SK-N-SH (cell line): ENCODE measurements at regions not wholly inside any gene's neighbourhood (a gene's known extent, or its start where the extent isn't known, plus 50 kb on each side); places are given as distances from the start of the nearest gene placed in this dataset.

Experiments
- CTCF ChIA-PET: fragments of 300-600, 350-600 bp; formaldehyde crosslinking; extraction: SDS; loops from one replicate; lab custom pipeline; 2021; lab: Yijun Ruan, JAX
- POLR2A ChIA-PET: fragments of 350-600 bp; sonication (Branson Sonifier 250); formaldehyde crosslinking; extraction: SDS; loops from one replicate; lab custom pipeline; 2020; ENCODE audit warnings: antibody characterized with exemption, inconsistent platforms; lab: Yijun Ruan, JAX
- DNase-seq: peaks from one replicate; pipeline ENCODE4 v3.0.0; 2012
- H2AFZ ChIP-seq: fragments of 200-600 bp; sonication (generic); 2 replicates; pipeline ENCODE4 v1.8.1; 2016; ENCODE audit warnings: antibody characterized with exemption, mild to moderate bottlenecking, low read depth
- H3F3A ChIP-seq: fragments of 200-600 bp; sonication (generic); replicated peaks from 2 replicates; pipeline ENCODE3; 2016; ENCODE audit warnings: antibody characterized with exemption, mild to moderate bottlenecking; ENCODE audit not compliant: insufficient read depth
- H3K27ac ChIP-seq, 2 experiments: fragments of 200-500 bp in 1 of 2; fragments of 200-600 bp in 1 of 2; sonication (Bioruptor generic) in 1 of 2; sonication (generic), shearing (Covaris generic) in 1 of 2; 2 replicates each; pipeline versions ENCODE4 v1.5.1 to v1.6.1; 2014 to 2016; ENCODE audit warnings: low read depth in 2 of 2, inconsistent platforms in 1 of 2, low read length in 1 of 2, mild to moderate bottlenecking in 1 of 2, mixed read lengths in 1 of 2
- H3K27me3 ChIP-seq: fragments of 200-600 bp; sonication (generic), shearing (Covaris generic); 2 replicates; pipeline ENCODE4 v1.6.1; 2016; ENCODE audit warnings: mixed run types; ENCODE audit not compliant: insufficient read depth
- H3K36me3 ChIP-seq, 2 experiments: fragments of 200-500 bp in 1 of 2; fragments of 200-600 bp in 1 of 2; sonication (Bioruptor generic) in 1 of 2; sonication (generic) in 1 of 2; replicated peaks in 1 of 2; 2 replicates each; pipeline versions ENCODE3 to v1.5.1; 2014 to 2016; ENCODE audit warnings: low read length in 1 of 2, mild to moderate bottlenecking in 1 of 2; ENCODE audit not compliant: insufficient read depth in 2 of 2, control insufficient read depth in 1 of 2
- H3K4me1 ChIP-seq, 2 experiments: fragments of 200-500 bp in 1 of 2; fragments of 200-600 bp in 1 of 2; sonication (Bioruptor generic) in 1 of 2; sonication (generic), shearing (Covaris generic) in 1 of 2; 2 replicates each; pipeline versions ENCODE4 v1.5.1 to v1.6.1; 2014 to 2016; ENCODE audit warnings: low read depth in 1 of 2, low read length in 1 of 2, mixed run types in 1 of 2; ENCODE audit not compliant: insufficient read depth in 2 of 2, control insufficient read depth in 1 of 2
- H3K4me2 ChIP-seq: fragments of 200-600 bp; sonication (generic), shearing (Covaris generic); 2 replicates; pipeline ENCODE4 v1.6.1; 2017; ENCODE audit warnings: mixed run types
- H3K4me3 ChIP-seq, 2 experiments: fragments of 200-500 bp in 1 of 2; fragments of 200-600 bp in 1 of 2; sonication (Bioruptor generic) in 1 of 2; sonication (generic), shearing (Covaris generic) in 1 of 2; 2 replicates each; pipeline versions ENCODE4 v1.5.1 to v1.8.1; 2014 to 2016; ENCODE audit warnings: low read depth in 2 of 2, inconsistent platforms in 1 of 2, low read length in 1 of 2, mild to moderate bottlenecking in 1 of 2, mixed read lengths in 1 of 2, moderate library complexity in 1 of 2
- H3K79me2 ChIP-seq: fragments of 200-600 bp; sonication (generic); 2 replicates; pipeline ENCODE4 v1.8.1; 2017; ENCODE audit warnings: mild to moderate bottlenecking; ENCODE audit not compliant: insufficient read depth
- H3K9ac ChIP-seq: fragments of 200-600 bp; sonication (generic); 2 replicates; pipeline ENCODE4 v1.6.1; 2017; ENCODE audit warnings: mixed run types
- H3K9me2 ChIP-seq: fragments of 200-600 bp; sonication (generic); 2 replicates; pipeline ENCODE4 v1.6.1; 2017; ENCODE audit warnings: mixed run types
- H3K9me3 ChIP-seq: fragments of 200-600 bp; sonication (generic); 2 replicates; pipeline ENCODE4 v1.6.1; 2017; ENCODE audit warnings: mixed run types, mild to moderate bottlenecking, moderate library complexity
- H4K20me1 ChIP-seq: fragments of 200-600 bp; sonication (generic); 2 replicates; pipeline ENCODE4 v1.6.1; 2017; ENCODE audit warnings: mild to moderate bottlenecking, mixed run types; ENCODE audit not compliant: insufficient read depth
- CHD2 ChIP-seq: fragments of 150-350 bp; IDR thresholded peaks from 2 replicates; pipeline ENCODE4 v1.6.1; 2018; ENCODE audit warnings: low read length; ENCODE audit not compliant: partially characterized antibody
- ELF1 ChIP-seq: IDR thresholded peaks from 2 replicates; pipeline ENCODE4 v1.4.0; 2012
- FOSL2 ChIP-seq: IDR thresholded peaks from 2 replicates; pipeline ENCODE4 v1.4.0; 2012; ENCODE audit warnings: low read depth, mild to moderate bottlenecking, moderate library complexity, borderline replicate concordance
- GABPA ChIP-seq: IDR thresholded peaks from 2 replicates; pipeline ENCODE4 v1.4.0; 2012; ENCODE audit warnings: low read depth, mild to moderate bottlenecking
- GATA2 ChIP-seq: sonication (generic); formaldehyde crosslinking; IDR thresholded peaks from 2 replicates; pipeline ENCODE4 v1.5.0; 2020; ENCODE audit warnings: mild to moderate bottlenecking, missing genetic modification reagents
- JUND ChIP-seq: IDR thresholded peaks from 2 replicates; pipeline ENCODE4 v1.4.0; 2012
- MEF2A ChIP-seq: IDR thresholded peaks from 2 replicates; pipeline ENCODE4 v1.4.0; 2012; ENCODE audit warnings: low read depth, borderline replicate concordance
- MXI1 ChIP-seq: IDR thresholded peaks from 2 replicates; pipeline ENCODE4 v1.6.1; 2012; ENCODE audit warnings: mild to moderate bottlenecking, low read depth, low read length, improper control_type of control experiment
- NRF1 ChIP-seq: IDR thresholded peaks from 2 replicates; pipeline ENCODE4 v1.6.1; 2012; ENCODE audit warnings: low read depth, mild to moderate bottlenecking, low read length
- RAD21 ChIP-seq: IDR thresholded peaks from 2 replicates; pipeline ENCODE4 v1.6.1; 2012; ENCODE audit warnings: mild to moderate bottlenecking, low read length
- RFX5 ChIP-seq: IDR thresholded peaks from 2 replicates; pipeline ENCODE4 v1.6.1; 2012; ENCODE audit warnings: mild to moderate bottlenecking, improper control_type of control experiment, low read length
- RXRA ChIP-seq: IDR thresholded peaks from 2 replicates; pipeline ENCODE4 v1.4.0; 2012; ENCODE audit warnings: low read depth, mild to moderate bottlenecking, borderline replicate concordance
- SMC3 ChIP-seq: IDR thresholded peaks from 2 replicates; pipeline ENCODE4 v1.6.1; 2012; ENCODE audit warnings: low read depth, low read length, improper control_type of control experiment
- TCF12 ChIP-seq: IDR thresholded peaks from 2 replicates; pipeline ENCODE4 v1.4.0; 2012
- USF1 ChIP-seq: IDR thresholded peaks from 2 replicates; pipeline ENCODE4 v1.4.0; 2012; ENCODE audit warnings: low read depth, borderline replicate concordance
- USF2 ChIP-seq: fragments of 150-350 bp; IDR thresholded peaks from 2 replicates; pipeline ENCODE4 v1.6.1; 2017; ENCODE audit warnings: antibody characterized with exemption, low read length, low read depth, borderline replicate concordance
- YY1 ChIP-seq: IDR thresholded peaks from 2 replicates; pipeline ENCODE4 v1.4.0; 2012; ENCODE audit warnings: low read depth, mild to moderate bottlenecking
- WGBS: methylation state at CpG from one replicate; pipeline ENCODE4 v1.1.6; 2017; ENCODE audit warnings: low lambda C conversion rate; 5-methylcytosine and 5-hydroxymethylcytosine counted together
- TF ChIP-seq, protein P1 (sequence below): IDR thresholded peaks from 2 replicates; pipeline ENCODE4 v1.4.0; 2012; ENCODE audit warnings: low read depth, borderline replicate concordance
- TF ChIP-seq, protein P2 (sequence below): fragments of 200-600 bp; sonication (generic); IDR thresholded peaks from 2 replicates; pipeline ENCODE4 v1.6.1; 2017; ENCODE audit warnings: antibody characterized with exemption, mild to moderate bottlenecking, moderate library complexity

- Histone ChIP-seq H4K20me1 (no peaks in the 10 kb centered on the region), H3K79me2 (no peaks in the 10 kb centered on the region), H3K4me2 (no peak overlapping the region), H3F3A (no peaks in the 10 kb centered on the region), H2AFZ (no peak overlapping the region), H3K9me2 (no peaks in the 10 kb centered on the region), H3K4me1 (no peaks in the 10 kb centered on the region), H3K27ac (no peak overlapping the region), H3K27me3 (no peaks in the 10 kb centered on the region; the same call in 1 of the 2 replicates), H3K4me3 (no peak overlapping the region), H3K36me3 (no peaks in the 10 kb centered on the region), H3K9ac (no peak overlapping the region), H3K9me3 (no peaks in the 10 kb centered on the region)
- WGBS = 55% methylated on average over 5 of the region's 5 CpGs
- DNase-seq = no peak
- ChIA-PET POLR2A (no interaction called here), CTCF (interaction anchor here (0.7 kb wide), 1 partner anchor 942 kb away, joined by 3 read pairs; no protein-coding TSS in a partner anchor)
- TF ChIP-seq USF2 (no peak), RFX5 (no peak), GABPA (no peak), TCF12 (no peak), SMC3 (no peak), NRF1 (no peak), MEF2A (no peak), RAD21 (no peak)
Measured at GRCh38 chr10:28744069-28744768, 66.9 kb downstream of the BAMBI start.

- H3K4me3 ChIP-seq = no peak overlapping the region
- H4K20me1 ChIP-seq = no peaks in the 10 kb centered on the region
- no peak overlapping the region for H2AFZ ChIP-seq
- no peak overlapping the region for H3K4me2 ChIP-seq
- 42% methylated on average over 3 of the region's 3 CpGs for WGBS
- no peak for DNase-seq
- no peaks in the 10 kb centered on the region; the same call in 1 of the 2 replicates for H3K27me3 ChIP-seq
- H3K9ac ChIP-seq = no peak overlapping the region
- no peaks in the 10 kb centered on the region for H3K79me2 ChIP-seq
- ChIA-PET CTCF (no interaction called here), POLR2A (no interaction called here)
- no peaks in the 10 kb centered on the region for H3K9me3 ChIP-seq
- TF ChIP-seq SMC3 (no peak), CHD2 (no peak), NRF1 (no peak), GATA2 (CRISPR knock-in tag) (no peak), RXRA (no peak), MXI1 (no peak), USF1 (no peak), FOSL2 (no peak), RFX5 (no peak), ELF1 (no peak), GABPA (no peak), JUND (no peak), YY1 (no peak)
- TF ChIP-seq, protein P1, sequence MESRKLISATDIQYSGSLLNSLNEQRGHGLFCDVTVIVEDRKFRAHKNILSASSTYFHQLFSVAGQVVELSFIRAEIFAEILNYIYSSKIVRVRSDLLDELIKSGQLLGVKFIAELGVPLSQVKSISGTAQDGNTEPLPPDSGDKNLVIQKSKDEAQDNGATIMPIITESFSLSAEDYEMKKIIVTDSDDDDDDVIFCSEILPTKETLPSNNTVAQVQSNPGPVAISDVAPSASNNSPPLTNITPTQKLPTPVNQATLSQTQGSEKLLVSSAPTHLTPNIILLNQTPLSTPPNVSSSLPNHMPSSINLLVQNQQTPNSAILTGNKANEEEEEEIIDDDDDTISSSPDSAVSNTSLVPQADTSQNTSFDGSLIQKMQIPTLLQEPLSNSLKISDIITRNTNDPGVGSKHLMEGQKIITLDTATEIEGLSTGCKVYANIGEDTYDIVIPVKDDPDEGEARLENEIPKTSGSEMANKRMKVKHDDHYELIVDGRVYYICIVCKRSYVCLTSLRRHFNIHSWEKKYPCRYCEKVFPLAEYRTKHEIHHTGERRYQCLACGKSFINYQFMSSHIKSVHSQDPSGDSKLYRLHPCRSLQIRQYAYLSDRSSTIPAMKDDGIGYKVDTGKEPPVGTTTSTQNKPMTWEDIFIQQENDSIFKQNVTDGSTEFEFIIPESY = no peak
- TF ChIP-seq, protein P2, sequence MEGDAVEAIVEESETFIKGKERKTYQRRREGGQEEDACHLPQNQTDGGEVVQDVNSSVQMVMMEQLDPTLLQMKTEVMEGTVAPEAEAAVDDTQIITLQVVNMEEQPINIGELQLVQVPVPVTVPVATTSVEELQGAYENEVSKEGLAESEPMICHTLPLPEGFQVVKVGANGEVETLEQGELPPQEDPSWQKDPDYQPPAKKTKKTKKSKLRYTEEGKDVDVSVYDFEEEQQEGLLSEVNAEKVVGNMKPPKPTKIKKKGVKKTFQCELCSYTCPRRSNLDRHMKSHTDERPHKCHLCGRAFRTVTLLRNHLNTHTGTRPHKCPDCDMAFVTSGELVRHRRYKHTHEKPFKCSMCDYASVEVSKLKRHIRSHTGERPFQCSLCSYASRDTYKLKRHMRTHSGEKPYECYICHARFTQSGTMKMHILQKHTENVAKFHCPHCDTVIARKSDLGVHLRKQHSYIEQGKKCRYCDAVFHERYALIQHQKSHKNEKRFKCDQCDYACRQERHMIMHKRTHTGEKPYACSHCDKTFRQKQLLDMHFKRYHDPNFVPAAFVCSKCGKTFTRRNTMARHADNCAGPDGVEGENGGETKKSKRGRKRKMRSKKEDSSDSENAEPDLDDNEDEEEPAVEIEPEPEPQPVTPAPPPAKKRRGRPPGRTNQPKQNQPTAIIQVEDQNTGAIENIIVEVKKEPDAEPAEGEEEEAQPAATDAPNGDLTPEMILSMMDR = no peak
- no peaks in the 10 kb centered on the region for H3K4me1 ChIP-seq
- H3K9me2 ChIP-seq = no peaks in the 10 kb centered on the region
- no peaks in the 10 kb centered on the region for H3F3A ChIP-seq
- no peaks in the 10 kb centered on the region for H3K36me3 ChIP-seq
- H3K27ac ChIP-seq = no peak overlapping the region
Measured at GRCh38 chr10:28754930-28755718, 77.8 kb downstream of the BAMBI start.
